ENCODE measurements at regions not wholly inside any gene's neighbourhood (a gene's known extent, or its start where the extent isn't known, plus 50 kb on each side); places are given as distances from the start of the nearest gene placed in this dataset.

DNA sequence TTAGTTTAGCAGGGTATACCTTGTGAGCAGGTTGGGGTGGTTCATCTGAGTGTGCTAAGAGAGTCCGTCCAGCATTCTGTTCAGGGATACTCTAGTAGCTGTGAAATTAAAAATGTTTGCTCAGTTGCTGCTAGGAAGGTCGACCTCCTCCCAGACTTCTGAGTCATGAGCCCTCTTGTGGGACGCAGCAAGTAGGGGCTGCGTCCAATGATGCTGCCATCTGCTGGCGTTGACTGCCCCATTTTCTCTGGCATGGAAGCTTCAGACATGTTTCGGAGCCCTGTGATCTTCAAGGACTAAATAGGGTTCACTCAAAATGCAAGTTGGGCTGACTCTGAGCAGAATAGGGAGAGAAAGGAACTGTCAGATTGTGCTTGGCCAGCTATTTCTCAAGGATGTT is 201.0 kb upstream of the ARSJ start:
- H3K4me3 Mint-ChIP-seq: no peak overlapping the region
- no peak overlapping the region for H3K27ac Mint-ChIP-seq
- peaks cover 10% of the 10 kb centered on the region for H3K36me3 Mint-ChIP-seq
- peaks cover 7% of the 10 kb centered on the region for H3K9me3 Mint-ChIP-seq (ENCODE audit: low read depth)
- H3K4me1 Mint-ChIP-seq (ENCODE audit: low read depth): no peaks in the 10 kb centered on the region
- no peaks in the 10 kb centered on the region for H3K27me3 Mint-ChIP-seq

DNA sequence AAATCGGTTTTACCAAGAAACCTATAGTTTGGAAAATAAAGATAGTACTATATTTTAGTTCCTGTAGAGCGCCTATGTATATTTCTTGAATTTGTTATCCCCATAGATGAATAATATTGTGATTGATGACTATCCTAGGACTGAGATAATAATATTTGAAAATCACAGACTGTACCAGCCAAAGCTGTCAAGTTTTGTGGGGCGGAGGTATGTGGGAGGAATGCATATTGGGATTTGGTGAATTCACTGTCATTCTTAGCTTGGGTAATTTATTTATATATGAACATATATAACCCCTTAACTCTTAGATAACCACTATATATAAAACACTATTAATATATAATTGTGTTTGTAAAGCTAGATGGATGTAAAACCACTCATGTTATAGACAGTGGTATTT is 205.5 kb upstream of the ARSJ start:
- Mint-ChIP-seq H3K36me3 (peaks cover 10% of the 10 kb centered on the region), H3K4me3 (no peak overlapping the region), H3K27me3 (no peaks in the 10 kb centered on the region), H3K4me1 (ENCODE audit: low read depth) (no peaks in the 10 kb centered on the region), H3K27ac (no peak overlapping the region), H3K9me3 (ENCODE audit: low read depth) (peaks cover 13% of the 10 kb centered on the region)

DNA sequence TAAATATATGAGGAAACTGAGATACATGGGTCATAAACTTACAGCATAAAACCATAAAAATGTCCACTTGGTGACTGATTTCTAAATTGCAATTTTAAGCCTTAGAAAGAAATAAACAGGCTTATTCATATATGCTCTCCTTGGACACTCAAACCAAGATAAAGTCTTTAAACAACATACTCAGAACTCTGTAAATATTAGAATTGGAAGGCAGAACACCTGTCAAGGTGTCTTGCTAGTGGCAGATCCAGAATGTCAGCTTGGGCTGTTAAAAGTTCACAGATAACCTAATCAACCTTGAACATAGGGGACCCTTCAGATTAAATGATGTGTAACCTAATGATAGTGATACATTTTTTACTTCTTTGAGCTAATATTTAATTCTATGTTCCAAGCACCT is 208.1 kb upstream of the ARSJ start:
- Mint-ChIP-seq H3K36me3 (peaks cover 5% of the 10 kb centered on the region), H3K9me3 (ENCODE audit: low read depth) (peaks cover 8% of the 10 kb centered on the region), H3K4me1 (ENCODE audit: low read depth) (no peaks in the 10 kb centered on the region), H3K27me3 (no peaks in the 10 kb centered on the region), H3K27ac (no peak overlapping the region), H3K4me3 (no peak overlapping the region)

DNA sequence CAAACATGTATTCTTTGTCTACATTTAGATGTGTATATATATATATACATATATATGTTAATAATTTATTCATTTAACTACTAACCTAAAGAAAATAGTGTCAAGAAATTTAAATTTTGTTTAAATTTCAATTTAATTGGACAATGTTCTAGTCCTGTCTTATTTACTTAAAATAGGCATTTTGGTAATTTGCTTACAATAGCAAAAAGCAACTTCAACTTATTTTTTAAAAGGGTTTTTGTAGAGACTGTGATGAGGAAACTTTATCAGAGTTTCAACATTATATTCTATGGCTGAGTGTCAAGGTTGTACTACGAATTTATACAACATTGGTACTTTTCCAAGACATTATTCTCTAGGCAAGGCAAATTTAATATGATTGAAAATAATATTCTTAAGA is 212.0 kb upstream of the ARSJ start:
- no peaks in the 10 kb centered on the region for H3K4me1 Mint-ChIP-seq (ENCODE audit: low read depth)
- H3K27ac Mint-ChIP-seq: no peak overlapping the region
- H3K36me3 Mint-ChIP-seq: no peaks in the 10 kb centered on the region
- no peak overlapping the region for H3K4me3 Mint-ChIP-seq
- peaks cover 6% of the 10 kb centered on the region for H3K9me3 Mint-ChIP-seq (ENCODE audit: low read depth)
- peaks cover 6% of the 10 kb centered on the region for H3K27me3 Mint-ChIP-seq

DNA sequence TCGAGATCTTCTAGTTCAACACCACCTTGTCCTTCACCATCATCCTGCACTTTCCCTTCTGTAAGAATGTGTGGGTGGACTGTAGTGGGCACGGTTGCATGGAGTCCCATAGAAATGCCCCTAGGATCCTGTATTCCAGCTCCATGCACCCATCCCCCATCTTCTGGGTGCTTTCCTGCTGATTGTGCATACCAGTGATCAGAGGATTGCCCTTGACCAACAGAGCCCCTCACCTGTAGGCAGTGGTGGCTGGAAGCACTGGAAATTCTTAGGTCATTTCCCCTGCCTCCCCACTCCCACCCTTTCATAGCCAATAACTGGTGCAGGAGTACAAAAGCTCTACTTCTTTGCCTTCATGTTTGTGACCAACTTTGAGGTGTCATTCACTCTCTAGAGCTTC is 213.4 kb upstream of the ARSJ start:
- peaks cover 6% of the 10 kb centered on the region for H3K27me3 Mint-ChIP-seq
- H3K9me3 Mint-ChIP-seq (ENCODE audit: low read depth): peaks cover 6% of the 10 kb centered on the region
- no peak overlapping the region for H3K4me3 Mint-ChIP-seq
- no peaks in the 10 kb centered on the region for H3K36me3 Mint-ChIP-seq
- no peak overlapping the region for H3K27ac Mint-ChIP-seq
- H3K4me1 Mint-ChIP-seq (ENCODE audit: low read depth): no peaks in the 10 kb centered on the region

DNA sequence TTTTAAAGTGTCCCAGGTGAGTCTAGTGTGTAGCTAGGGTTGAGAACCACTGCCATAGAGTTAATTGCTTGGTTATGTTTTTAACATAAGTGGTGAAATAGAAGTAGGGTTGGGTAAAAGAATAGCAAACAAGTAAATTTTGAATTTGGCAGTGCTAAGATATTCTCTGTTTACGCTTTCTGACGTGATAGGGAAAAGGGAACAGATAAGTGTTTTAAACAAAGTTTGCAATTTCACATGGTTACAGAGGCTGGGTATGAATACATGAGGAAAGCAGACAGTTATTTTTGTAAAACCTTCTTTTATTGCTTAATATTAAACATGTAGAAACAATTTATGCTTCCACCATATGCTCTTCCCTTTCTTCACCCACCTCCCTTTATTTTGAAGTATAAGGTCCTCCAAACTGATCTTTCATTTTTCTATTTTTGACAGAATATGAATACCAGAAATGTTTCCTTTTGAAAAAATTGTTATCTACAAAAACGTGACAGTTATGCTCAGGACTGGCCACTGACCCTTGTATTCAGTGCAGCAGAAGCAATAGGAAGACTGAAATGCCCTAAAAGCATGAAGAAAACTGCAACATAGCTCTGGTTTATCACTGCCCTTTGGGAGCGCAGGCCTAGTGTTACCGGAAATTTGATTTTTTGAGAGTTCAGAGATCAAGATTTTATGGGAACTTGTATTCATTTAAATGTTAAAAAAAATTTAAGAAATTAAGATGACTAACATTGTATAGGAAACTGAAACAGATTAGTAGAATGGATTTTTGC is 214.4 kb upstream of the ARSJ start:
- Mint-ChIP-seq H3K9me3 (ENCODE audit: low read depth) (peaks cover 6% of the 10 kb centered on the region), H3K4me3 (no peak overlapping the region), H3K4me1 (ENCODE audit: low read depth) (no peaks in the 10 kb centered on the region), H3K27me3 (peaks cover 6% of the 10 kb centered on the region), H3K27ac (no peak overlapping the region), H3K36me3 (no peaks in the 10 kb centered on the region)

DNA sequence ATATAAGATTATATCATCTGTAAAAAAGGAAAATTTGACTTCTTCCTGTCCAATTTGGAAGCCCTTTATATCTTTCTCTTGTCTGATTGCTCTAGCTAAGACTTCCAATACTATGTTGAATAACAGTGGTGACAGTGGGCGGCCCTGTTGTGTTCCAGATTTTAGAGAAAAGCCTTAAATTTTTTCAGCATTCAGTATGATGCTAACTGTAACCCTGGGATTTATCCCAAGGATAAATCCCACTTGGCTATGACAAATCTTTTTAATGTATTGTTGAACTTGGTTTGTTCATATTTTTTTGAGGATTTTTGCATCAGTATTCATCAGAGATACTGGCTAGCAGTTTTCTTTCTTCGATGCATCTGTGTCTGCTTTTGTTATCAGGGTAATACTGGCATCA is 217.2 kb upstream of the ARSJ start:
- H3K4me3 Mint-ChIP-seq: no peak overlapping the region
- no peaks in the 10 kb centered on the region for H3K9me3 Mint-ChIP-seq (ENCODE audit: low read depth)
- H3K36me3 Mint-ChIP-seq: peaks cover 2% of the 10 kb centered on the region
- H3K27ac Mint-ChIP-seq: no peak overlapping the region
- peaks cover 8% of the 10 kb centered on the region for H3K27me3 Mint-ChIP-seq
- H3K4me1 Mint-ChIP-seq (ENCODE audit: low read depth): no peaks in the 10 kb centered on the region

DNA sequence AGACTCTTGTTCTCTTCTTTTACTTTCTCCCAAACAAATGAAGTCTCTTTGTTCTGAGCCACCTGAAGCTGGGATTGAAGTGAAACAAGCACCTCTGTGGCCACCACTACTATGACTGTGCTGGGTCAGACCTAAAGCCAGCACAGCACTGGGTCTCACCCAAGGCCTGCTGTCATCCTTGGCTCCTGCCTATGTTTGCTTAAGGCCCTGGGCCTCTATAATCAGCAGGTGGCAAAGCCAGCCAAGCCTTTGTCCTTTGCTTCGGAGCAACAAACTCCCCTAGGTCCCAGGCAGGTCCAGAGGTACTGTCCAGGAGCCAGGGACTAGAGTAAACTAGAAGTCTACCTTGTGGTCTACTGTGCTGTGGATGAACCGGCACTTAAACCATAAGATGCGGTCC is 220.6 kb upstream of the ARSJ start:
- H3K9me3 Mint-ChIP-seq (ENCODE audit: low read depth): no peaks in the 10 kb centered on the region

DNA sequence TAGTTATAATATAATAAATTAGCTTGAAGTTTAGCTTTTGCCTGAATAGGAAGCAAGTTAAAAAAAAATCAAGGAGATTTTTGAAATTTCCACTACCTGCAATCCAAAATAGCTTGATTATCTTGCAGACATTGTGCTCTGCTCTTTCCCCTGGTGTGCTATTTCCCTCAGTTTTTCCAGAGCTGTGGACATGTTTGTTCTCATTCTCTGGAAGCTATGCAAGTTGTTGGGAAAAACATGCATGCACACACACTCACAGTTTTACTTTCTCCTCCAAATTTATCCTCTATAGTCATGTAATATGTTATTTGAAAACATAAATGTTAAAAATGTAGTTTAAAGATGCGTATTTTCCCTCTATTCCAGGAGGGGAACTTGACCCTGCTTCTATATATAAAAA is 225.8 kb upstream of the ARSJ start:
- Mint-ChIP-seq H3K27me3 (peaks cover 6% of the 10 kb centered on the region), H3K9me3 (ENCODE audit: low read depth) (no peaks in the 10 kb centered on the region), H3K27ac (no peak overlapping the region), H3K4me1 (ENCODE audit: low read depth) (no peaks in the 10 kb centered on the region), H3K36me3 (peaks cover 2% of the 10 kb centered on the region), H3K4me3 (no peak overlapping the region)

More for the DNA sequence above, 220.6 kb upstream of the ARSJ start:
- Mint-ChIP-seq H3K36me3 (peaks cover 2% of the 10 kb centered on the region), H3K4me3 (no peak overlapping the region), H3K4me1 (ENCODE audit: low read depth) (no peaks in the 10 kb centered on the region), H3K27ac (no peak overlapping the region), H3K27me3 (peaks cover 7% of the 10 kb centered on the region)

DNA sequence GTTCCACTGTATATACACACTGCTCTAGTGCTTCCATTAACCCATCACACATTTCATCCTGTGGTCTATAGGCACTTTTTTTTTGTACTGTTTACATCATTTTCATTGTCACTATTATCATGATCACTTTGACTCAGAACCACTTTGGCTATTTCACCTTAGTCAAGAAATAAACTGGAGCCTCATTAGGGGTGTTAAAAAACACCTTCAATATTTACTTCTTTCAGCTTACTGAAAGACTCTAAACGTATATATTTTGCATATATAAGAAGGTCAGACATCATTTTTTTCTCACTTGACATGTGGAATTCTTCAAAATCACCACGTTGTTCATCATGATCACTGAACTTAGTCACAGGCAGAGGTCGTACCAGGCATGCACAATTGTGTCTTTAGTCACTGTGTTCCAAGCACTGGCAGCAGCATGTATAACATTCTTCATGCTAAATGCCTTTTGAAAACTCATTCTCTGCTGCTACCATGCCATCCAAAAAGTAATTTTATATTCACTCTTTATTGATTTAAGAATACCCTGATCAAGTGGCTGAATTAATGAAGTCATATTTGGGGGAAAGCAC is 229.2 kb upstream of the ARSJ start:
- no peak overlapping the region for H3K27ac Mint-ChIP-seq
- H3K36me3 Mint-ChIP-seq: no peaks in the 10 kb centered on the region
- no peaks in the 10 kb centered on the region for H3K4me1 Mint-ChIP-seq (ENCODE audit: low read depth)
- H3K9me3 Mint-ChIP-seq (ENCODE audit: low read depth): no peaks in the 10 kb centered on the region
- H3K4me3 Mint-ChIP-seq: no peak overlapping the region
- peaks cover 3% of the 10 kb centered on the region for H3K27me3 Mint-ChIP-seq

DNA sequence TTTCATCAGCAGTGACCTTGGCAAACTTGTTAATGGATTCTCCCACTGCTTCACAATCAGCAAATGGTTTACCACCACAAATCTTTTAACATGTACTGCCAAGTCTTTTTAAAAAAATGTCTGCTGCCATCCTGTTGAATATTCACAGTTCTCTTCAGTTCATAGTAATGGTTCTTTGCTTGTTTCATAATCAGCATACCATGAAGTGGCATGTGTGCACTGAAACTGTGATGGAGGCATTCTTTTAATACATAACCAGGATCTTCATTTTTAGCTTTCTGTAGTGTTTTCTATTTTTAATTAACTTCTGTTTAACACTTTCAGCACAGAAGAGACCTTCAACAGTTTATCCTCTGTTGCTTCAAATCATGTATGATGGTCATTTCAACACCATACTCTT is 230.1 kb upstream of the ARSJ start:
- no peaks in the 10 kb centered on the region for H3K9me3 Mint-ChIP-seq (ENCODE audit: low read depth)
- H3K27ac Mint-ChIP-seq: no peak overlapping the region
- H3K4me3 Mint-ChIP-seq: no peak overlapping the region
- no peaks in the 10 kb centered on the region for H3K36me3 Mint-ChIP-seq
- H3K4me1 Mint-ChIP-seq (ENCODE audit: low read depth): no peaks in the 10 kb centered on the region
- H3K27me3 Mint-ChIP-seq: peaks cover 3% of the 10 kb centered on the region

DNA sequence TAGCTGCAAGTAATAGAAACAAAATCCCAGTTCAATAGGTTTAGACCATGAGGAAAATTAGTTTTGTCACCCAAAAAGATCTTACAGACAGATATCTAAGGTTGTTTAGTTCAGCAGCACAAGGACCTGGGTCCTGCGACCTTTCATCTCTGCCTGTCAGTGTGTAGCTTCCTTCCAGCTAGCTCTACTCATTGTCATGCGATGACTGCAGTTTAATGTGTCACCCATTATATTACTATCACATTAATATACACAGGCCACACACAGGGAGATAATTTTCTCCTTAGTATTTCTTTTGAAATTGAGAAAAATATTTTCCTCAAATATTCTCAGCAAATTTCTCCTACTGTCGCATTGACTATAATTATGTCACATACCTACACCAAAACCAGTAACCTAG is 232.1 kb upstream of the ARSJ start:
- H3K27ac Mint-ChIP-seq: no peak overlapping the region
- H3K4me3 Mint-ChIP-seq: no peak overlapping the region
- peaks cover 5% of the 10 kb centered on the region for H3K27me3 Mint-ChIP-seq
- no peaks in the 10 kb centered on the region for H3K9me3 Mint-ChIP-seq (ENCODE audit: low read depth)
- no peaks in the 10 kb centered on the region for H3K36me3 Mint-ChIP-seq
- no peaks in the 10 kb centered on the region for H3K4me1 Mint-ChIP-seq (ENCODE audit: low read depth)

DNA sequence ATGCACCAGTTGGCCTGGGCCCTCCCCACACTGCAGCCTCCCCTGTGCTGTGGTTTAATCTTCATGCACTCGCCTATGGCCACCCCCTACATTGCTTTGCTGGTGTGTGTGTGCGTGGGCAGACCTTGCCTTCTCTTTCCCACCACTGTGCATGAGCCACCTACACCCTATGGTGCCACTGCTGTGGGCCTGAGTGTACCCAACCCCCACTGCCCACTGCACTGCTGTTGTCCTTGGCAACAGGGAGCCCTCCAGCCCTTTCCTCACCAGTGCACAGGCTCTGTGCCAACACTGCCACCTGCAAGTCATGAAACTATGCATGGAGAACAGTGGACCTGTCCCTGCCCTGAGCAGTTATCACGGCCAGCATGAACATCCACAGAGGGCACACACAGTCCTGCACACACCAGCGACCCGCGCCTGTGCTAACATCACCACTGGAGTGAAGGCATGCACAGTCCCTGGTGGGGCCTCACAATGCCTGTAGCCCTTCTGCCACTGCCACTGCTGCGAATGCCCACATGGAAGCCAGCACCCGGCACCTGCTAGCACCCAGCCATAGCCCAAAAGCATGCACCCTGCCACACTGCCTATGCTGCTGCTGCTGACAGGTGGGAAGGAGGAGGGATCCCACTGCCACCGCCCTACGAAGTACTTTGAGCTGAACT is 237.8 kb upstream of the ARSJ start:
- Mint-ChIP-seq H3K27me3 (peaks cover 5% of the 10 kb centered on the region), H3K4me1 (ENCODE audit: low read depth) (no peaks in the 10 kb centered on the region), H3K27ac (no peak overlapping the region), H3K4me3 (no peak overlapping the region), H3K9me3 (ENCODE audit: low read depth) (no peaks in the 10 kb centered on the region), H3K36me3 (no peaks in the 10 kb centered on the region)

DNA sequence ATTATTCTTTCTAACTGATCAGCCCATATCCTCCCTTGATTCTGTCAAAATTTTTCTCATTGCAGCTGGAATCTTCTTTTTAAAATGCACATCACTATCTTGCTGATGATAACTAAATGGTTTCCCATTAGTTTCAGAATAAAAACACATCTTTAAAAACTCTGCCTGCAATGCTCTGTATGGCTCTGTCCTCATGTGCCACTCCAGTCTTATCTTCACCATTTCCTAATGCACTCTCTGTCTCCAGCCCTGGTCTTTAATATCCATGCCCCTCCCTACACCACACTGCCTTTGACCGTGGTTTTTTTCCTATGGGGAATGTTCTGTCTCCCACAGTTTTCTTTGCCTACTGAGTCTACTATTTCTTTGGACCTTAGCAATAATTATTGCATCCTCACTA is 244.1 kb upstream of the ARSJ start:
- Mint-ChIP-seq H3K9me3 (ENCODE audit: low read depth) (no peaks in the 10 kb centered on the region), H3K27ac (no peak overlapping the region), H3K27me3 (no peaks in the 10 kb centered on the region), H3K4me3 (no peak overlapping the region), H3K36me3 (no peaks in the 10 kb centered on the region), H3K4me1 (ENCODE audit: low read depth) (no peaks in the 10 kb centered on the region)

DNA sequence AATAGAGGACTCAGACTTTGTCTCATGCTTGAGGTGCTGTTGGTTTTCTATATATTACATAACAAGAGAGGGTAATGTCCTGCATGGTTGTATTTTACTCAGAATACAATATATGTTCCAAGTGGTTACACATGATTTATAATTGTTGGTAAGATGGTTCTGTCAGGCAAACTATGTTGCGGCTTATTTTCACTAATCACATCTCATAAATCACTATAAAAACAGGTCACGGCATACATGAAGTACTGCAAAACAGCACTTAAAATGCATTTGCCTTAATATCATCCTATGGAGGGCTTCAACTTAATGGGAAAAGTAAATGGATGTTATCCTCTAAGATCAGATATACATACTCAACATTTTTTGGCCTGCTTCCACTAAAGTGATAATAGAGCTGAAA is 246.0 kb upstream of the ARSJ start:
- Mint-ChIP-seq H3K4me1 (ENCODE audit: low read depth) (no peaks in the 10 kb centered on the region), H3K9me3 (ENCODE audit: low read depth) (no peaks in the 10 kb centered on the region), H3K4me3 (no peak overlapping the region), H3K36me3 (no peaks in the 10 kb centered on the region), H3K27me3 (no peaks in the 10 kb centered on the region), H3K27ac (no peak overlapping the region)

Measured in activated naive CD8-positive, alpha-beta T cell (primary cell).